Caco-2 (cell line): ENCODE measurements at regions not wholly inside any gene's neighbourhood (a gene's known extent, or its start where the extent isn't known, plus 50 kb on each side); places are given as distances from the start of the nearest gene placed in this dataset.

Experiments
- BruUV-seq: library from RNA; stranded (reverse); fragments of 400-500 nt; replicated peaks from 2 replicates; lab custom pipeline; 2021; lab: Mats Ljungman, UMichigan
- CTCF ChIA-PET: fragments of 300-600 bp; sonication (Branson Sonifier 250); formaldehyde crosslinking; loops from one replicate; lab custom pipeline; 2022; ENCODE audit warnings: antibody characterized with exemption; lab: Charles Lee
- POLR2A ChIA-PET: fragments of 300-600 bp; sonication (Branson Sonifier 250); formaldehyde crosslinking; loops from one replicate; lab custom pipeline; 2022; ENCODE audit warnings: antibody characterized with exemption; lab: Charles Lee
- DNase-seq, 2 experiments: peaks; one replicate each; pipeline versions ENCODE4 v3.0.0 to v3.0.0-alpha.2; 2020 to 2022
- H3K27me3 ChIP-seq: replicated peaks from 2 replicates; pipeline ENCODE4 v1.6.0; 2011; ENCODE audit warnings: low read length; ENCODE audit not compliant: control insufficient read depth, insufficient read depth
- H3K36me3 ChIP-seq: 2 replicates; pipeline ENCODE4 v1.5.1; 2011; ENCODE audit warnings: low read length; ENCODE audit not compliant: control insufficient read depth, insufficient read depth
- H3K4me1 ChIP-seq: fragments of 250-450 bp; sonication (Bioruptor Pico); 2 replicates; pipeline ENCODE4 v1.5.1; 2020; ENCODE audit warnings: mild to moderate bottlenecking
- H3K4me3 ChIP-seq: 2 replicates; pipeline ENCODE4 v1.5.1; 2011; ENCODE audit warnings: low read depth, mild to moderate bottlenecking, control low read depth, low read length
- H3K9me3 ChIP-seq: fragments of 250-450 bp; sonication (Bioruptor Pico); 2 replicates; pipeline ENCODE4 v1.5.1; 2020; ENCODE audit warnings: mild to moderate bottlenecking, moderate library complexity
- H3K27ac Mint-ChIP-seq: one replicate; pipeline ENCODE4 v1.8.0; 2022; ENCODE audit warnings: mixed read lengths; ENCODE audit not compliant: unreplicated experiment
- H3K27me3 Mint-ChIP-seq: one replicate; pipeline ENCODE4 v1.8.0; 2022; ENCODE audit warnings: mixed read lengths; ENCODE audit not compliant: insufficient read depth, unreplicated experiment
- H3K36me3 Mint-ChIP-seq: one replicate; pipeline ENCODE4 v1.8.0; 2022; ENCODE audit warnings: mild to moderate bottlenecking, mixed read lengths; ENCODE audit not compliant: insufficient read depth, unreplicated experiment
- H3K4me1 Mint-ChIP-seq: one replicate; pipeline ENCODE4 v1.8.0; 2022; ENCODE audit warnings: low read depth, mixed read lengths; ENCODE audit not compliant: unreplicated experiment
- H3K4me3 Mint-ChIP-seq: one replicate; pipeline ENCODE4 v1.8.0; 2022; ENCODE audit warnings: mild to moderate bottlenecking, moderate library complexity, mixed read lengths; ENCODE audit not compliant: unreplicated experiment
- H3K9me3 Mint-ChIP-seq: one replicate; pipeline ENCODE4 v1.8.0; 2022; ENCODE audit warnings: mixed read lengths; ENCODE audit not compliant: unreplicated experiment
- intact Hi-C: fragments of 100-400 bp; cut with micrococcal nuclease; formaldehyde crosslinking; loops from one replicate; pipeline ENCODE4 v1.10.0; 2022; ENCODE audit not compliant: unreplicated experiment
- TF ChIP-seq, protein P1 (sequence below), 2 experiments: fragments of 200-600 bp in 1 of 2; IDR thresholded peaks; 1 replicate in 1 of 2; 2 replicates in 1 of 2; pipeline versions ENCODE4 v1.5.1 to v1.8.0; 2011 to 2022; ENCODE audit warnings: antibody characterized with exemption in 1 of 2, control low read depth in 1 of 2, inconsistent platforms in 1 of 2, low read depth in 1 of 2, low read length in 1 of 2, mild to moderate bottlenecking in 1 of 2, moderate library complexity in 1 of 2; ENCODE audit not compliant: insufficient read depth in 1 of 2, severe bottlenecking in 1 of 2, unreplicated experiment in 1 of 2

DNA sequence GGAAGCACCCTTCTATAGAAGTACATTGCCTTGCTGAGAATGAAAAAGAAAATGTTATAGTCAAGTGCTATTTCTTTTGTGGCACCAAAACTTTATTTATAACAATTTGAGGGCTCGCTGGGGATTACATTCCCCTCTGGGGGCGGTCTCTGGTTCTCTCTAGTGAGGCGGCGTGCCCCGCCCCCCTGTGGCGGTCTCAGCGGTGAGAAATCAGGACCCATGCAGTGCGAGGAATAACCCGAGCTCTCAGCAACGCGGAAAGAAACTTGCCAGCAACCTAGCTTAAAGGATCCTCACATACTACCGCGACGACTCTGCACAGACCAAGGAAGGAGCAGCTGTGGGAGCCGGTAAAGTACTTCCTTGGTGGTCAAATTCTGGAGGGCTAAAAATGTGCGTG lies 83.4 kb upstream of the SHISA3 start:
- intact Hi-C loops: no loop called here
- BruUV-seq: no TSS peak
- H3K4me3 Mint-ChIP-seq: no peak overlapping the region
- CTCF ChIA-PET: no interaction called here
- TF ChIP-seq, protein P1, sequence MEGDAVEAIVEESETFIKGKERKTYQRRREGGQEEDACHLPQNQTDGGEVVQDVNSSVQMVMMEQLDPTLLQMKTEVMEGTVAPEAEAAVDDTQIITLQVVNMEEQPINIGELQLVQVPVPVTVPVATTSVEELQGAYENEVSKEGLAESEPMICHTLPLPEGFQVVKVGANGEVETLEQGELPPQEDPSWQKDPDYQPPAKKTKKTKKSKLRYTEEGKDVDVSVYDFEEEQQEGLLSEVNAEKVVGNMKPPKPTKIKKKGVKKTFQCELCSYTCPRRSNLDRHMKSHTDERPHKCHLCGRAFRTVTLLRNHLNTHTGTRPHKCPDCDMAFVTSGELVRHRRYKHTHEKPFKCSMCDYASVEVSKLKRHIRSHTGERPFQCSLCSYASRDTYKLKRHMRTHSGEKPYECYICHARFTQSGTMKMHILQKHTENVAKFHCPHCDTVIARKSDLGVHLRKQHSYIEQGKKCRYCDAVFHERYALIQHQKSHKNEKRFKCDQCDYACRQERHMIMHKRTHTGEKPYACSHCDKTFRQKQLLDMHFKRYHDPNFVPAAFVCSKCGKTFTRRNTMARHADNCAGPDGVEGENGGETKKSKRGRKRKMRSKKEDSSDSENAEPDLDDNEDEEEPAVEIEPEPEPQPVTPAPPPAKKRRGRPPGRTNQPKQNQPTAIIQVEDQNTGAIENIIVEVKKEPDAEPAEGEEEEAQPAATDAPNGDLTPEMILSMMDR (IDR thresholded peaks at IDR 0.05; ENCODE audit: insufficient read depth in 1 of 2, low read depth in 1 of 2, low read length in 1 of 2, severe bottlenecking in 1 of 2, unreplicated experiment in 1 of 2): no peak
- Histone ChIP-seq H3K36me3 (no peaks in the 10 kb centered on the region), H3K27me3 (no peaks in the 10 kb centered on the region), H3K9me3 (no peaks in the 10 kb centered on the region; the same call in 1 of the 2 replicates), H3K4me1 (no peaks in the 10 kb centered on the region), H3K4me3 (no peak overlapping the region)
- DNase-seq: no peak
- peaks cover 4% of the 10 kb centered on the region for H3K36me3 Mint-ChIP-seq
- H3K9me3 Mint-ChIP-seq: peaks cover 6% of the 10 kb centered on the region
- POLR2A ChIA-PET: no interaction called here
- no peak overlapping the region for H3K27ac Mint-ChIP-seq
- H3K4me1 Mint-ChIP-seq: no peaks in the 10 kb centered on the region
- H3K27me3 Mint-ChIP-seq: peaks cover 15% of the 10 kb centered on the region

GRCh38 chr4:42315231-42315630 lies 82.1 kb upstream of the SHISA3 start:
- ChIA-PET CTCF (no interaction called here), POLR2A (no interaction called here)
- Mint-ChIP-seq H3K36me3 (peaks cover 4% of the 10 kb centered on the region), H3K9me3 (peaks cover 6% of the 10 kb centered on the region), H3K27me3 (peaks cover 16% of the 10 kb centered on the region), H3K4me1 (no peaks in the 10 kb centered on the region), H3K4me3 (no peak overlapping the region), H3K27ac (no peak overlapping the region)
- Histone ChIP-seq H3K4me1 (no peaks in the 10 kb centered on the region), H3K4me3 (no peak overlapping the region), H3K9me3 (no peaks in the 10 kb centered on the region; the same call in 1 of the 2 replicates), H3K27me3 (no peaks in the 10 kb centered on the region), H3K36me3 (no peaks in the 10 kb centered on the region)
- no TSS peak for BruUV-seq
- DNase-seq: no peak
- TF ChIP-seq, protein P1 (IDR thresholded peaks at IDR 0.05; ENCODE audit: insufficient read depth in 1 of 2, low read depth in 1 of 2, low read length in 1 of 2, severe bottlenecking in 1 of 2, unreplicated experiment in 1 of 2): no peak
- intact Hi-C loops: no loop called here

- H3K27me3 Mint-ChIP-seq: peaks cover 13% of the 10 kb centered on the region
- H3K27ac Mint-ChIP-seq: no peak overlapping the region
- POLR2A ChIA-PET: no interaction called here
- no peaks in the 10 kb centered on the region for H3K36me3 ChIP-seq
- no peaks in the 10 kb centered on the region for H3K4me1 Mint-ChIP-seq
- H3K9me3 Mint-ChIP-seq: no peaks in the 10 kb centered on the region
- no peak overlapping the region for H3K4me3 ChIP-seq
- H3K36me3 Mint-ChIP-seq: no peaks in the 10 kb centered on the region
- intact Hi-C loops: no loop called here
- H3K4me1 ChIP-seq: no peaks in the 10 kb centered on the region
- H3K9me3 ChIP-seq: no peaks in the 10 kb centered on the region
- TF ChIP-seq, protein P1 (IDR thresholded peaks at IDR 0.05; ENCODE audit: insufficient read depth in 1 of 2, low read depth in 1 of 2, low read length in 1 of 2, severe bottlenecking in 1 of 2, unreplicated experiment in 1 of 2): no peak
- no peaks in the 10 kb centered on the region for H3K27me3 ChIP-seq
- H3K4me3 Mint-ChIP-seq: no peak overlapping the region
- no TSS peak for BruUV-seq
- no peak for DNase-seq
- CTCF ChIA-PET: no interaction called here
Observed at GRCh38 chr4:42320822-42321388, 76.4 kb upstream of the SHISA3 start.
